Ovary (tissue), 7 donors: ENCODE measurements at regions not wholly inside any gene's neighbourhood (a gene's known extent, or its start where the extent isn't known, plus 50 kb on each side); places are given as distances from the start of the nearest gene placed in this dataset.

Experiments
- DNase-seq, 5 donors: peaks; one replicate each; pipeline ENCODE4 v3.0.0-alpha.2; 2019 to 2020
- H3K27ac ChIP-seq, 2 donors: fragments of 200-600 bp; one replicate each; pipeline versions ENCODE4 v1.5.1 to v1.8.0; 2019 to 2022
- H3K27me3 ChIP-seq: fragments of 200-600 bp; one replicate; pipeline ENCODE4 v1.8.0; 2022
- H3K36me3 ChIP-seq: fragments of 200-600 bp; sonication (generic); one replicate; pipeline ENCODE4 v1.5.1; 2019
- H3K4me1 ChIP-seq: one replicate; pipeline ENCODE4 v1.8.1; 2013; ENCODE audit warnings: mild to moderate bottlenecking, moderate library complexity; ENCODE audit not compliant: insufficient read depth
- H3K4me3 ChIP-seq: fragments of 200-600 bp; sonication (generic); one replicate; pipeline ENCODE4 v1.5.1; 2017
- H3K9me3 ChIP-seq, 2 donors: fragments of 200-600 bp in 1 of 2; sonication (generic) in 1 of 2; one replicate each; pipeline versions ENCODE4 v1.5.1 to v1.8.1; 2013 to 2019; ENCODE audit warnings: mild to moderate bottlenecking in 1 of 2, moderate library complexity in 1 of 2
- CTCF ChIP-seq, 3 donors: fragments of 450-650 bp in 2 of 3; fragments of 200-600 bp in 1 of 3; IDR thresholded peaks; one replicate each; pipeline versions ENCODE4 v1.5.1 to v1.8.0; 2016 to 2022; ENCODE audit warnings: antibody characterized with exemption in 3 of 3, mild to moderate bottlenecking in 1 of 3
- EP300 ChIP-seq: sonication (generic); formaldehyde crosslinking; IDR thresholded peaks from one replicate; pipeline ENCODE4 v1.6.1; 2017; ENCODE audit warnings: antibody characterized with exemption
- POLR2A ChIP-seq: fragments of 450-650 bp; IDR thresholded peaks from one replicate; pipeline ENCODE4 v1.6.1; 2017; ENCODE audit warnings: antibody characterized with exemption, mild to moderate bottlenecking, moderate library complexity
- WGBS, 3 donors: extraction: QIAGEN DNeasy Blood & Tissue Kit in 1 of 3; methylation state at CpG; one replicate each; pipeline versions ENCODE4 v1.1.5 to v1.1.7; 2013 to 2017; 5-methylcytosine and 5-hydroxymethylcytosine counted together
- intact Hi-C, 4 donors: fragments of 100-400 bp; cut with DNase I; formaldehyde crosslinking; loops; one replicate each; pipeline versions ENCODE4 v1.11.0 to v1.15.1; 2022 to 2023
- donor health status: DM: no; HTN: no; CAD: no; lungs with moderate emphysema.
- donor health status: DM: no; HTN: no; CAD: no.
- donor health status: Bipolar disorder and iron deficiency.
- donor health status: DM: no; HTN: no; CAD: no.
- donor health status: DM: yes; HTN: yes; CAD: no.

GRCh38 chr20:10939331-10939941 is 265.6 kb upstream of the JAG1 start:
- DNase-seq, result no peak
- Histone ChIP-seq H3K27me3 (no peaks in the 10 kb centered on the region), H3K9me3 (no peaks in the 10 kb centered on the region), H3K4me1 (no peaks in the 10 kb centered on the region), H3K4me3 (no peak overlapping the region), H3K36me3 (no peaks in the 10 kb centered on the region), H3K27ac (no peak overlapping the region)
- intact Hi-C loops, result no loop called here
- 93 to 99% (median 94%) methylated on average over 2 of the region's 2 CpGs for WGBS, 3 donors
- TF ChIP-seq EP300 (no peak), POLR2A (no peak), CTCF (IDR thresholded peaks at IDR 0.05) (no peak)

DNA sequence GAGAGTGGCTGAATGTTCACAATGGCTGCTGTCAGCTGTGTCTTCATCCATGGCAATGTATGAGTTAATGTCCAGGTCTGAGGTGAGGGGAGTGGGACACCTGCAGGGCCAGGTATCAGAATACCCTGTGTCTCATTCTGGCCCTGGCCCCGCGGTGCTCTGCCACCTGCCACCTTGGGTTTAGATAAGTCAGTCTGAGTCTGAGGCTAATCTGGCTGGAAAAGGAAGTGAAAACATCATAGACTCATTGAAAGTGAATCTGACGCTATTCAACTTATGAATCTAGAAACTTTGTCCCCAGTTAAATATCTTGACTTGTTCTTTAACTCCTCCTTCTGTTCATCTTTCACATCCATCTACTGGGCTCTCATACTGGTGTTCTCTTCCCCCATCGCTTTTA is 267.1 kb upstream of the JAG1 start:
- Histone ChIP-seq H3K4me1 (no peaks in the 10 kb centered on the region), H3K27ac (no peak overlapping the region), H3K27me3 (no peaks in the 10 kb centered on the region), H3K9me3 (no peaks in the 10 kb centered on the region), H3K36me3 (no peaks in the 10 kb centered on the region), H3K4me3 (no peak overlapping the region)
- intact Hi-C loops, result no loop called here
- 80 to 92% (median 90%) methylated on average over 4 of the region's 4 CpGs for WGBS, 3 donors
- TF ChIP-seq CTCF (IDR thresholded peaks at IDR 0.05) (no peak), POLR2A (no peak), EP300 (no peak)
- DNase-seq, result no peak

DNA sequence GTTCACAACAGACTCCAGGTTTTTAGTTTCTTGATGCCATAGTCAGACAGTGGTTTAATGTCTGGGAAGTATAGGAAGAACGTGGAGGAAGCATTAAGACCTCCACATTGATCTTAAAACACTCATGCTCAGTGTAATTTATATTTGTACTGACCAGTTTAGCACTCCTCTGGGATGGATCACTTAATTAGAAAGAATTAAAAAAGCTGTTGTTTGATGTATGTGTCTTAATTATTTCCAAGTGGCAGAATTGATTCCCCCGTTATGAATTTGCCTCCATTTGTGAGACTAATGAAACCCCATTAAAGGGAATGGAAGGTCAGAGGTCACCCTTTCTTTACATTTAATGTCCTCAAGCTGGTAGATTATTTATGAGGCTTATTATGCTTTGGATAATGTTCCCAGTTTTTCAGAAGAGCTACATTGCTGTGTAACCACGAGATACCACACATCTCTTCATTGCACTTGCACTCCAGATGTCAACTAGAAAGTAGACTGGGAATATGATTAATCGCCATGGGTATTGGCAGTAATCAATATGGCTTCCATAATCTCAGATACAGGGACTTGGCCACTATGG is 270.0 kb upstream of the JAG1 start:
- Histone ChIP-seq H3K36me3 (no peaks in the 10 kb centered on the region), H3K9me3 (no peaks in the 10 kb centered on the region), H3K4me1 (no peaks in the 10 kb centered on the region), H3K4me3 (no peak overlapping the region), H3K27me3 (no peaks in the 10 kb centered on the region), H3K27ac (no peak overlapping the region)
- no peak for DNase-seq
- 63 to 74% (median 69%) methylated on average over 4 of the region's 4 CpGs for WGBS, 3 donors
- intact Hi-C loops, result no loop called here
- TF ChIP-seq POLR2A, result no peak
- no peak for TF ChIP-seq EP300
- TF ChIP-seq CTCF (IDR thresholded peaks at IDR 0.05), result no peak

DNA sequence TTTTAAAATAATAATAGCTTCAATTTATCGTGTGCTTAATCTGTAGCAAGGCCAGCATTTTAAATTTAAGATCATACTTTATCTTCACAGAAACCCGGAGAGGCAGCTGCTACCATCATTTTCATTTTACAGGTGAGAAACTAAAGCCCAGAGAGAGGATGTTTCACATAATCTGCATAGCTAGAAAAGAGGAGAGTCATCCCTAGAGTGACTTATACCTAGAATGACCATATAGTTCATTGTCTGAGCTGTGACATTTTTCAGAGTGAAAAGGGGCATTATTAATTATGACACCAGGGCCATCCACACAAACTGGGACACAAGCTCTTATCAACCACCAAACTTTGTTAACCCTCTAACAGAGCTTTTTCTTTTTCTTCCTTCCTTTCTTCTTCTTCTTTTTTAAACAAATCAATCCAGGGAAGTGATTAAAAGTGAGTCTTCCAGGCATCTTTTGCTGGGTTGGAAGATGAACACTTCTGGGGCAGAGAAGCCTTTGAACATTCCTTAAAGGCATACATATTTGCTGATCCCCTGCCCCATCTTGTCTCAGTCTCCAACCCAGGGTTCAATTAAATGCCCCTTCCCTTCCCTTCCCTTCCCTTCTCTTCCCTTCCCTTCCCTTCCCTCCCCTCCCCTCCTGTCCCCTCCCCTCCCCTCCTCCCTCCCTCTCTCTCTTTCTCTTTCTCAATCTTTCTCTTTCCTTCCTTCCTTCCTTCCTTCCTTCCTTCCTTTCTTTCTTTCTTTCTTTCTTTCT is 272.5 kb upstream of the JAG1 start:
- Histone ChIP-seq H3K9me3 (no peaks in the 10 kb centered on the region), H3K4me3 (no peak overlapping the region), H3K27me3 (no peaks in the 10 kb centered on the region), H3K36me3 (no peaks in the 10 kb centered on the region), H3K27ac (no peak overlapping the region), H3K4me1 (no peaks in the 10 kb centered on the region)
- 43 to 61% (median 46%) methylated on average over 2 of the region's 2 CpGs for WGBS, 3 donors
- DNase-seq, result no peak
- intact Hi-C loops, result no loop called here
- TF ChIP-seq POLR2A (no peak), CTCF (IDR thresholded peaks at IDR 0.05) (no peak), EP300 (no peak)
